ENCODE measurements at regions not wholly inside any gene's neighbourhood (a gene's known extent, or its start where the extent isn't known, plus 50 kb on each side); places are given as distances from the start of the nearest gene placed in this dataset.

DNA sequence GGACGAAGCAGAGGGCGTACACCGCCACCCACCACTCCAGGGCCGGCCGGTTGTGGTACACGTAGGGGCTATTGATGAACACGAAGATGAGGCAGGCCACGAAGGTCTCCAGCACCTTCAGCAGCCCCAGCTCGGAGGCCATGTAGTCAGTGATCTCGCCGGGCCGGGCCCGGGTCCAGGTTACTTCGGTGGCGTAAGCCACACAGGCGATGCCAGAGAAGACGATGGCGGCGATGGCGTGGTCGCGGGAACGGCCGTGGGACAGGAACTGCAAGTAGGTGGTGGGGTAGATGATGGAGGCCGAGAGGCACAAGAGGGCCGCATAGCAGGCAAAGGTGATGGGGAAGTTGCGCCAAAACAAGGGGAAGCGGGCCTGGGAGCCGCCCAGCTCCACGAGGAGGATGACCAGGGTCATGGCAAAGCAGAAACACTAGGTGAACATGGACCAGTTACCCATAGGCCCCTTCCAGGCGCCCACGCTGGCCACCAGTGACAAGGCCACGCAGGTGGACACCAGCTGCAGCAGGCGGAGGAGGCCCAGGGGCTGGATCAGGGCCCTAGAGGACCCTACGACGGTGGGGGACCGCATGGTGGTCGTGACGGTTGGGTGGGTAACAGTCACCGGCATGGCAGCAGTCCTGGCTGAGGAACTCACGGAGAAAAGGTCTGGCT, 128.4 kb upstream of the FAM98A start:
- TF ChIP-seq, protein P1, sequence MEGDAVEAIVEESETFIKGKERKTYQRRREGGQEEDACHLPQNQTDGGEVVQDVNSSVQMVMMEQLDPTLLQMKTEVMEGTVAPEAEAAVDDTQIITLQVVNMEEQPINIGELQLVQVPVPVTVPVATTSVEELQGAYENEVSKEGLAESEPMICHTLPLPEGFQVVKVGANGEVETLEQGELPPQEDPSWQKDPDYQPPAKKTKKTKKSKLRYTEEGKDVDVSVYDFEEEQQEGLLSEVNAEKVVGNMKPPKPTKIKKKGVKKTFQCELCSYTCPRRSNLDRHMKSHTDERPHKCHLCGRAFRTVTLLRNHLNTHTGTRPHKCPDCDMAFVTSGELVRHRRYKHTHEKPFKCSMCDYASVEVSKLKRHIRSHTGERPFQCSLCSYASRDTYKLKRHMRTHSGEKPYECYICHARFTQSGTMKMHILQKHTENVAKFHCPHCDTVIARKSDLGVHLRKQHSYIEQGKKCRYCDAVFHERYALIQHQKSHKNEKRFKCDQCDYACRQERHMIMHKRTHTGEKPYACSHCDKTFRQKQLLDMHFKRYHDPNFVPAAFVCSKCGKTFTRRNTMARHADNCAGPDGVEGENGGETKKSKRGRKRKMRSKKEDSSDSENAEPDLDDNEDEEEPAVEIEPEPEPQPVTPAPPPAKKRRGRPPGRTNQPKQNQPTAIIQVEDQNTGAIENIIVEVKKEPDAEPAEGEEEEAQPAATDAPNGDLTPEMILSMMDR (conservative IDR thresholded peaks at IDR 0.05; ENCODE audit: low read length): no peak
- DNase-seq (ENCODE audit: low read depth): no peak
- no peak overlapping the region for H3K4me3 ChIP-seq (ENCODE audit: low read length)

DNA sequence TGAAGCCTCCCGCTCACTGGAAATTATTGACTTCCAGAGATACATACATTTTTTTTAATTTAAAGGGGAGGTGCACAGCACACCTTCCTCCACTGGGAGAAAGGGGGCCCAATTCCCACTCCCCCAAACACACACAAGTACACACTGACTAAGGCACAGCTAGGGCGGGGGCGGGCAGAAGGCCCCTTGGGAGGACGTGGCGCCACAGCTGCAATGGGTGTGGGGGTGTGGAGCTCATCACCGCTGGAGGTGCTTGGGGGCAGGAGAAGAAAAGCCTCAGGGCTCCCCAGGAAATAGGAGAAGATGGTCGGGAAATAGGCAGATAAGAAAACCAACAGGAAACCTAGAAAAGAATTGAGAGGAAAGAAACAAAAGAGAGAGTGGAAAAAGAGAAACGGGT, 127.3 kb upstream of the FAM98A start:
- DNase-seq (ENCODE audit: low read depth): no peak
- H3K4me3 ChIP-seq (ENCODE audit: low read length): no peak overlapping the region
- TF ChIP-seq, protein P1 (conservative IDR thresholded peaks at IDR 0.05; ENCODE audit: low read length): no peak

DNA sequence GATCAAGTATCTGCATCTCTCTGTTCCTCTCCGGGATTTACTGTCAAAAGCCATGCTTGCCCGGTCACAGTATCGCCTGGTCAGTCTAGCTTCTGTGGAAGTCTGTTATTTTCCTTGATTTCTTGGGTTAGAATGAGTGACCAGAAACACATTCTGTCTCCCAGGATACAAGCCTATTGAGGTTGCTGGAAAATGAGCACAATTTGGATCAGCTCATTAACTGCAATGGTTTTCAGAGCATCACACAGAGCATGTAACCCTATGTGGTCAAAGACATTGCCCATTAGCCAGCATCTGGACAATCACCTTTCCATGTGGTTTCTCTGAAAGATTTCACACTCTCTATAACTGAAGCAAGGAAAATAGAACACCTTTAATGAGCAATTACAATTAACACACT, 124.2 kb upstream of the FAM98A start:
- no peak overlapping the region for H3K4me3 ChIP-seq (ENCODE audit: low read length)
- TF ChIP-seq, protein P1 (conservative IDR thresholded peaks at IDR 0.05; ENCODE audit: low read length): no peak
- DNase-seq (ENCODE audit: low read depth): no peak

DNA sequence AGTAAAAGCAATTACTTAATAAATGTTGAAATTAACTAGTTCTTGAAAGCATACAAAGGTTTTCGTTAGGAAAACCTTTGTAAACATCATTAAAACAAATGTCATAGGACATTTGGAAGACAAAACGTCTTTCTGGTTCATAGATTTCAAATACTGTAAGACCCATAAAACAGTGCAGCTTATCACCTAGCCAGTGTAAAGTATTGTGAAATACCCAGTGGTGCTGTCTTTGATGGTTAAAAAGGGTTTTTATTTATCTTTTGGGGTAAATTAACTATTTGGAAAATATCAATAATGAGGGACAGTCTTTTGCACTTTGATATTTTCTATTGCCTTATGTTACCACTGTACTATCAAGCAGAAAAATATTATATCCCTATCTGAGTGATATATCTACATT, 120.0 kb upstream of the FAM98A start:
- H3K4me3 ChIP-seq (ENCODE audit: low read length): no peak overlapping the region
- TF ChIP-seq, protein P1 (conservative IDR thresholded peaks at IDR 0.05; ENCODE audit: low read length): no peak
- no peak for DNase-seq (ENCODE audit: low read depth)

DNA sequence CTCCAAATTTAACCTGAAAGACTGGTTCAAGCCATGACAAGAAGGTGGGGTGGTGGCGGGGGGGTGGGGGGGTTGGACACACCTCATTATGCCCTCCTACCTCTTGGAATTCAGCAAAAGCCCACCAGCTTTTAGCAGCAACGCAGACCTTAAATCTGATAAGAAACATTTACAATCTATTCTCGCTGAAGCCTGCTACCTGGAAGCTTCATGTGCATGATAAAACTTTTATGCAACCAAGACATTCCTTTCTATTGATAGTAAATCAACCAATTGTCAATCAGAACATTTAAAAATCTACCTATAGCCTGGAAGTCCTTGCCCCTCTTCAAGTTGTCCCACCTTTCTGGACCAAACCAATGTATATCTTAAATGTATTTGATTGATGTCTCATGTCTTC, 113.6 kb upstream of the FAM98A start:
- TF ChIP-seq, protein P1 (conservative IDR thresholded peaks at IDR 0.05; ENCODE audit: low read length): no peak
- no peak for DNase-seq (ENCODE audit: low read depth)
- H3K4me3 ChIP-seq (ENCODE audit: low read length): no peak overlapping the region

DNA sequence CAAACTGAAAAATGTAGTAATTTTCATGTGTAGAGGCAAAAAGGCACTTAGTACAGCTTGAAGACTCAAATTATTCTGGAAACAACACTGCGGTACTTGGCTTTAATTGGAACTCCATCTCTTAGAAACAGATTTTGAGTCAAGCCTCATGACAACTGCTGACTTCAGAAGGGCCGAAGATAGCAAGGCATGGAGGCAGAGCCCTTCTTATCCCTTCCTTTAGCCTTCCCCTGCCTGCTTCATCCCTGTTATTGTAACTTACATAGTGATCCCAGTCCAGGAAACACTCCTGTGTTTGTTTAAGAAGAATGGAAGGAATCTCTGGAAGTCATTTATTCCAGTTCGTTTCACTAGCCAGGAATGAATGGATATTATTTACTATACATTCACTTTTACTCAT, 110.9 kb upstream of the FAM98A start:
- TF ChIP-seq, protein P1 (conservative IDR thresholded peaks at IDR 0.05; ENCODE audit: low read length): no peak
- no peak overlapping the region for H3K4me3 ChIP-seq (ENCODE audit: low read length)
- DNase-seq (ENCODE audit: low read depth): no peak

DNA sequence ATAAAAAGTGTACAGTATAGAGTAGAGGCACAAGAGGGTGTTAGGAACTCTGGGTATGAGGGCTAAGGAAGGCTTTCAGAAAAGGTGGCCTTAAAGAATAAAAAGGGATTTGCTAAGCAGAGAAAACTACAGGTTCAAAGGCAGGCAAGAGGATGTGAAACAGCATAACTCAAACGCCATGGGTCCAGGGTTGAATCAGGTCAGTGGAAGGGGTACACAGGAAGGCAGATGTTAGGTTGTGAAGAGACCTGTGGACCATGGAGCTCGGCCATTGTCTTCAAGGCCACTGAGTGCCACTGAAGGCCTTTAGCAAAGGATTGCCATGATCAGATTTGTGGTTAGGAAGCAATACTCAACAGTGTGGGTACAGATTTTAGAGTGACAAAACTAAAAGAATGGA, 108.2 kb upstream of the FAM98A start:
- no peak overlapping the region for H3K4me3 ChIP-seq (ENCODE audit: low read length)
- TF ChIP-seq, protein P1 (conservative IDR thresholded peaks at IDR 0.05; ENCODE audit: low read length): no peak
- DNase-seq (ENCODE audit: low read depth): no peak

Measured in AG10803 (cell line).